A549 (cell line): ENCODE measurements at regions not wholly inside any gene's neighbourhood (a gene's known extent, or its start where the extent isn't known, plus 50 kb on each side); places are given as distances from the start of the nearest gene placed in this dataset.

ENCODE experiments used
- ATAC-seq, 2 experiments: fragments of 200-7000 bp in 1 of 2; fragments of >200 bp in 1 of 2; cut with Nextera tagmentation in 1 of 2; cut with Tn5 transposase in 1 of 2; 3 replicates each; pipeline versions ENCODE4 v1.8.0 to v1.9.1; 2018 to 2020; ENCODE audit warnings: mild to moderate bottlenecking in 1 of 2, moderate library complexity in 1 of 2
- CTCF ChIA-PET: fragments of 300-600 bp; sonication (Branson Sonifier 250); formaldehyde crosslinking; extraction: SDS; loops from one replicate; lab custom pipeline; 2021; ENCODE audit warnings: antibody characterized with exemption, inconsistent platforms; lab: Yijun Ruan, JAX
- POLR2A ChIA-PET: fragments of 350-600 bp; formaldehyde crosslinking; extraction: SDS; loops from one replicate; lab custom pipeline; 2021; ENCODE audit warnings: antibody characterized with exemption, inconsistent platforms; lab: Yijun Ruan, JAX
- DNase-seq, 2 experiments: peaks; one replicate each; pipeline versions ENCODE4 v3.0.0 to v3.0.0-alpha.2; 2011 to 2016; ENCODE audit warnings: low read depth in 1 of 2, low spot score in 1 of 2
- FAIRE-seq: peaks from 2 replicates; lab custom pipeline; 2011; peaks lifted over from hg19 to GRCh38; lab: Jason Lieb, UNC
- H3K27ac ChIP-seq, 2 experiments: fragments of >200 bp; sonication (Bioruptor Twin); formaldehyde crosslinking; 3 replicates each; pipeline ENCODE4 v1.5.1; 2016 to 2017
- H3K4me1 ChIP-seq: fragments of >200 bp; sonication (Bioruptor Twin); formaldehyde crosslinking; 3 replicates; pipeline ENCODE4 v1.6.1; 2016
- H3K4me2 ChIP-seq: fragments of >200 bp; sonication (Bioruptor Twin); formaldehyde crosslinking; 3 replicates; pipeline ENCODE4 v1.6.1; 2016
- H3K4me3 ChIP-seq: fragments of >200 bp; sonication (Bioruptor Twin); formaldehyde crosslinking; 3 replicates; pipeline ENCODE4 v1.5.1; 2016
- H3K9me3 ChIP-seq: fragments of >200 bp; sonication (Bioruptor Twin); formaldehyde crosslinking; 3 replicates; pipeline ENCODE4 v1.6.1; 2016
- CBX8 ChIP-seq: fragments of 200-600 bp; sonication (generic); IDR thresholded peaks from 2 replicates; pipeline ENCODE4 v1.6.1; 2016
- CEBPB ChIP-seq, 2 experiments: fragments of >200 bp in 1 of 2; sonication (Bioruptor Twin) in 1 of 2; formaldehyde crosslinking in 1 of 2; IDR thresholded peaks; 2 replicates each; pipeline ENCODE4 v1.6.1; 2012 to 2016
- EP300 ChIP-seq, 2 experiments: fragments of >200 bp; sonication (Bioruptor Twin); formaldehyde crosslinking; IDR thresholded peaks; 2 replicates in 1 of 2; 3 replicates in 1 of 2; pipeline ENCODE4 v1.6.1; 2016 to 2017
- GATA3 ChIP-seq: IDR thresholded peaks from 2 replicates; pipeline ENCODE4 v1.6.1; 2012; ENCODE audit warnings: borderline replicate concordance
- HOXB5 ChIP-seq: fragments of 250-450 bp; sonication (Bioruptor Pico); IDR thresholded peaks from 2 replicates; pipeline ENCODE4 v1.5.0; 2020; ENCODE audit warnings: mild to moderate bottlenecking, moderate library complexity
- KDM5A ChIP-seq: fragments of 200-600 bp; sonication (generic); IDR thresholded peaks from 2 replicates; pipeline ENCODE4 v1.6.1; 2016; ENCODE audit warnings: antibody characterized with exemption, mild to moderate bottlenecking
- POLR2AphosphoS2 ChIP-seq: conservative IDR thresholded peaks from 2 replicates; pipeline ENCODE4 v1.6.1; 2012; ENCODE audit warnings: low read length, improper control_type of control experiment, inconsistent platforms
- SMC3 ChIP-seq: fragments of >200 bp; sonication (Bioruptor Twin); formaldehyde crosslinking; IDR thresholded peaks from 3 replicates; pipeline ENCODE4 v1.6.1; 2018; ENCODE audit warnings: inconsistent platforms
- SREBF2 ChIP-seq: fragments of 450-650 bp; IDR thresholded peaks from 2 replicates; pipeline ENCODE4 v1.6.1; 2014; ENCODE audit warnings: mild to moderate bottlenecking, moderate library complexity
- ZFP36 ChIP-seq: fragments of 450-650 bp; IDR thresholded peaks from 2 replicates; pipeline ENCODE4 v1.6.1; 2014; ENCODE audit warnings: borderline replicate concordance; ENCODE audit not compliant: partially characterized antibody
- ZNF302 ChIP-seq: fragments of 250-450 bp; sonication (Bioruptor Pico); IDR thresholded peaks from 2 replicates; pipeline ENCODE4 v1.9.0; 2021; ENCODE audit warnings: inconsistent platforms, mild to moderate bottlenecking, moderate library complexity
- ZSCAN20 ChIP-seq: fragments of 250-450 bp; sonication (Bioruptor Pico); IDR thresholded peaks from 2 replicates; pipeline ENCODE4 v1.8.0; 2022; ENCODE audit warnings: mild to moderate bottlenecking, moderate library complexity
- WGBS: methylation state at CpG from one replicate; pipeline ENCODE4 v1.1.6; 2017; ENCODE audit errors: missing lambda C conversion rate; 5-methylcytosine and 5-hydroxymethylcytosine counted together
- TF ChIP-seq, protein P1 (sequence below): IDR thresholded peaks from 2 replicates; pipeline ENCODE4 v1.6.1; 2012
- TF ChIP-seq, protein P2 (sequence below): fragments of >200 bp; sonication (Bioruptor Twin); formaldehyde crosslinking; IDR thresholded peaks from 3 replicates; pipeline ENCODE4 v1.5.1; 2016
- TF ChIP-seq, protein P3 (sequence below): IDR thresholded peaks from 2 replicates; pipeline ENCODE4 v1.6.1; 2012
- TF ChIP-seq, protein P4 (sequence below): fragments of 150-350 bp; IDR thresholded peaks from 2 replicates; pipeline ENCODE4 v1.6.1; 2014; ENCODE audit warnings: low read depth, mild to moderate bottlenecking, low read length
- TF ChIP-seq, protein P5 (sequence below): fragments of 200-600 bp; sonication (generic); IDR thresholded peaks from 2 replicates; pipeline ENCODE4 v1.6.1; 2016; ENCODE audit warnings: antibody characterized with exemption, mild to moderate bottlenecking, moderate library complexity

DNA sequence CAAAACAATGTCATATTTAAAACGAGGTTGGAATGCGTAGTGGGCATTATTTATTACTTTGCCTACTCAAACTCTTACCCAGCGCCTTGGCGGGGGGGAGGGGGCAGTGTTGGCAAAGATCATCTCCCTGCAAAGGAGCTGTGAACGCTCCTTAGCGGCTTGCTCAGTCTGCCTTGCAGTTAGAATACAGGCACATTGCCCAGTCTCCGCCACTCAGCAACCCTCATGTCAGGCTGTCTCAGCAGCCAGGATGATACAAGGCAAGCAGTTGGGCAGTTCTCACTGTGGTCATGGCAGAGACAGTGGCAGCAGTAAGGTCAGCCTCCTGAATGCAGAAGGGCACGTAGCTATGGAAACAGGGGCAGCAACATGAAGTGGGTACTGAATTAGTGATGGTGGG lies 170.4 kb upstream of the KCNK2 start:
- Histone ChIP-seq H3K9me3 (no peaks in the 10 kb centered on the region), H3K4me3 (no peak overlapping the region), H3K27ac (no peak overlapping the region), H3K4me2 (no peak overlapping the region), H3K4me1 (no peaks in the 10 kb centered on the region)
- ChIA-PET POLR2A (no interaction called here), CTCF (interaction anchor here (0.6 kb wide), 1 partner anchor 650 kb away, joined by 3 read pairs; no protein-coding TSS in a partner anchor)
- no peak for TF ChIP-seq KDM5A
- TF ChIP-seq, protein P1, sequence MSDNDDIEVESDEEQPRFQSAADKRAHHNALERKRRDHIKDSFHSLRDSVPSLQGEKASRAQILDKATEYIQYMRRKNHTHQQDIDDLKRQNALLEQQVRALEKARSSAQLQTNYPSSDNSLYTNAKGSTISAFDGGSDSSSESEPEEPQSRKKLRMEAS = no peak
- TF ChIP-seq ZSCAN20 = no peak
- TF ChIP-seq SREBF2 = no peak
- TF ChIP-seq, protein P2, sequence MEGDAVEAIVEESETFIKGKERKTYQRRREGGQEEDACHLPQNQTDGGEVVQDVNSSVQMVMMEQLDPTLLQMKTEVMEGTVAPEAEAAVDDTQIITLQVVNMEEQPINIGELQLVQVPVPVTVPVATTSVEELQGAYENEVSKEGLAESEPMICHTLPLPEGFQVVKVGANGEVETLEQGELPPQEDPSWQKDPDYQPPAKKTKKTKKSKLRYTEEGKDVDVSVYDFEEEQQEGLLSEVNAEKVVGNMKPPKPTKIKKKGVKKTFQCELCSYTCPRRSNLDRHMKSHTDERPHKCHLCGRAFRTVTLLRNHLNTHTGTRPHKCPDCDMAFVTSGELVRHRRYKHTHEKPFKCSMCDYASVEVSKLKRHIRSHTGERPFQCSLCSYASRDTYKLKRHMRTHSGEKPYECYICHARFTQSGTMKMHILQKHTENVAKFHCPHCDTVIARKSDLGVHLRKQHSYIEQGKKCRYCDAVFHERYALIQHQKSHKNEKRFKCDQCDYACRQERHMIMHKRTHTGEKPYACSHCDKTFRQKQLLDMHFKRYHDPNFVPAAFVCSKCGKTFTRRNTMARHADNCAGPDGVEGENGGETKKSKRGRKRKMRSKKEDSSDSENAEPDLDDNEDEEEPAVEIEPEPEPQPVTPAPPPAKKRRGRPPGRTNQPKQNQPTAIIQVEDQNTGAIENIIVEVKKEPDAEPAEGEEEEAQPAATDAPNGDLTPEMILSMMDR = no peak
- TF ChIP-seq GATA3 = no peak
- TF ChIP-seq, protein P3, sequence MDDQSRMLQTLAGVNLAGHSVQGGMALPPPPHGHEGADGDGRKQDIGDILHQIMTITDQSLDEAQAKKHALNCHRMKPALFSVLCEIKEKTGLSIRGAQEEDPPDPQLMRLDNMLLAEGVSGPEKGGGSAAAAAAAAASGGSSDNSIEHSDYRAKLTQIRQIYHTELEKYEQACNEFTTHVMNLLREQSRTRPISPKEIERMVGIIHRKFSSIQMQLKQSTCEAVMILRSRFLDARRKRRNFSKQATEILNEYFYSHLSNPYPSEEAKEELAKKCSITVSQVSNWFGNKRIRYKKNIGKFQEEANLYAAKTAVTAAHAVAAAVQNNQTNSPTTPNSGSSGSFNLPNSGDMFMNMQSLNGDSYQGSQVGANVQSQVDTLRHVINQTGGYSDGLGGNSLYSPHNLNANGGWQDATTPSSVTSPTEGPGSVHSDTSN = no peak
- no peak for TF ChIP-seq HOXB5 (CRISPR knock-in tag)
- no peak for TF ChIP-seq CBX8
- TF ChIP-seq, protein P4, sequence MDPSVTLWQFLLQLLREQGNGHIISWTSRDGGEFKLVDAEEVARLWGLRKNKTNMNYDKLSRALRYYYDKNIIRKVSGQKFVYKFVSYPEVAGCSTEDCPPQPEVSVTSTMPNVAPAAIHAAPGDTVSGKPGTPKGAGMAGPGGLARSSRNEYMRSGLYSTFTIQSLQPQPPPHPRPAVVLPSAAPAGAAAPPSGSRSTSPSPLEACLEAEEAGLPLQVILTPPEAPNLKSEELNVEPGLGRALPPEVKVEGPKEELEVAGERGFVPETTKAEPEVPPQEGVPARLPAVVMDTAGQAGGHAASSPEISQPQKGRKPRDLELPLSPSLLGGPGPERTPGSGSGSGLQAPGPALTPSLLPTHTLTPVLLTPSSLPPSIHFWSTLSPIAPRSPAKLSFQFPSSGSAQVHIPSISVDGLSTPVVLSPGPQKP = no peak
- TF ChIP-seq, protein P5, sequence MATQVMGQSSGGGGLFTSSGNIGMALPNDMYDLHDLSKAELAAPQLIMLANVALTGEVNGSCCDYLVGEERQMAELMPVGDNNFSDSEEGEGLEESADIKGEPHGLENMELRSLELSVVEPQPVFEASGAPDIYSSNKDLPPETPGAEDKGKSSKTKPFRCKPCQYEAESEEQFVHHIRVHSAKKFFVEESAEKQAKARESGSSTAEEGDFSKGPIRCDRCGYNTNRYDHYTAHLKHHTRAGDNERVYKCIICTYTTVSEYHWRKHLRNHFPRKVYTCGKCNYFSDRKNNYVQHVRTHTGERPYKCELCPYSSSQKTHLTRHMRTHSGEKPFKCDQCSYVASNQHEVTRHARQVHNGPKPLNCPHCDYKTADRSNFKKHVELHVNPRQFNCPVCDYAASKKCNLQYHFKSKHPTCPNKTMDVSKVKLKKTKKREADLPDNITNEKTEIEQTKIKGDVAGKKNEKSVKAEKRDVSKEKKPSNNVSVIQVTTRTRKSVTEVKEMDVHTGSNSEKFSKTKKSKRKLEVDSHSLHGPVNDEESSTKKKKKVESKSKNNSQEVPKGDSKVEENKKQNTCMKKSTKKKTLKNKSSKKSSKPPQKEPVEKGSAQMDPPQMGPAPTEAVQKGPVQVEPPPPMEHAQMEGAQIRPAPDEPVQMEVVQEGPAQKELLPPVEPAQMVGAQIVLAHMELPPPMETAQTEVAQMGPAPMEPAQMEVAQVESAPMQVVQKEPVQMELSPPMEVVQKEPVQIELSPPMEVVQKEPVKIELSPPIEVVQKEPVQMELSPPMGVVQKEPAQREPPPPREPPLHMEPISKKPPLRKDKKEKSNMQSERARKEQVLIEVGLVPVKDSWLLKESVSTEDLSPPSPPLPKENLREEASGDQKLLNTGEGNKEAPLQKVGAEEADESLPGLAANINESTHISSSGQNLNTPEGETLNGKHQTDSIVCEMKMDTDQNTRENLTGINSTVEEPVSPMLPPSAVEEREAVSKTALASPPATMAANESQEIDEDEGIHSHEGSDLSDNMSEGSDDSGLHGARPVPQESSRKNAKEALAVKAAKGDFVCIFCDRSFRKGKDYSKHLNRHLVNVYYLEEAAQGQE = no peak
- no peak for TF ChIP-seq ZFP36
- FAIRE-seq = no peak
- DNase-seq = no peak
- WGBS = 64% methylated on average over 8 of the region's 8 CpGs
- ATAC-seq = no peak

DNA sequence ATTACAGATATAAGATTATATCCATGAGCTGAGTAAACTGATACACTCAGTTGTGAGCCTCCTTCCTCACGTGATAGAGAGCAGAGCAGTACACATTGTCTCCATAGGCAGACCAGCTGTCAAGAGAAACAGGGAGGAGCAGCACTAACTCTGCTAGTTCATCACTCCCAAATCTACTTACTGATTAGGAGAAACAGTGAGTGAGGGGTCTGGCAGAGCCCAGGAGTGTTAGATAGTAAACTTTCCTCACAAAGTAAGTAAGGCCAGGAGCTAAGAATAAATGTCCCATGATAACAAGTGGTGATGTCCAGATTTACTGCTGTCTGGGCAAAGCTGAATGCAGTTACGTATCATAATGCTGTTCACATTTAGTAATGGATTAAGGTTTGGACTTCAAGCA lies 168.6 kb upstream of the KCNK2 start:
- Histone ChIP-seq H3K27ac (no peak overlapping the region), H3K4me1 (no peaks in the 10 kb centered on the region), H3K4me3 (no peak overlapping the region), H3K4me2 (no peak overlapping the region), H3K9me3 (no peaks in the 10 kb centered on the region)
- ChIA-PET POLR2A (no interaction called here), CTCF (no interaction called here)
- ATAC-seq = no peak
- FAIRE-seq = no peak
- TF ChIP-seq SMC3 (no peak), POLR2AphosphoS2 (no peak), EP300 (IDR thresholded peaks at IDR 0.05) (no peak), CBX8 (no peak), ZNF302 (no peak), CEBPB (IDR thresholded peaks at IDR 0.05) (no peak)
- DNase-seq = no peak
- 30% methylated on average over 2 of the region's 2 CpGs for WGBS
